T-helper 2 cell treated with Interferon-gamma antibody and Interleukin-4, amounts not matched to agents 5 μg/mL and 100 μg/mL, for 36 hours (primary cell): ENCODE measurements at regions not wholly inside any gene's neighbourhood (a gene's known extent, or its start where the extent isn't known, plus 50 kb on each side); places are given as distances from the start of the nearest gene placed in this dataset.
"Not testable (repeated sequence)": the region's sequence is repeated elsewhere in the genome, so short reads cannot be mapped to it uniquely, and the experiment has no call there.

Experiments used
- DNase-seq: peaks from one replicate; pipeline ENCODE4 v3.0.0; 2021; ENCODE audit warnings: low spot score
- H3K27ac Mint-ChIP-seq: one replicate; pipeline ENCODE4 v1.8.0; 2021; ENCODE audit warnings: mild to moderate bottlenecking, mixed read lengths
- H3K27me3 Mint-ChIP-seq: one replicate; pipeline ENCODE4 v1.8.0; 2021; ENCODE audit warnings: low read depth, mixed read lengths
- H3K36me3 Mint-ChIP-seq: one replicate; pipeline ENCODE4 v1.8.0; 2021; ENCODE audit warnings: low read depth, mixed read lengths
- H3K4me1 Mint-ChIP-seq: one replicate; pipeline ENCODE4 v1.8.0; 2021; ENCODE audit warnings: low read depth, mixed read lengths
- H3K4me3 Mint-ChIP-seq: one replicate; pipeline ENCODE4 v1.8.0; 2022; ENCODE audit warnings: mild to moderate bottlenecking, moderate library complexity, mixed read lengths
- H3K9me3 Mint-ChIP-seq: one replicate; pipeline ENCODE4 v1.8.0; 2021; ENCODE audit warnings: mixed read lengths

GRCh38 chr13:73171926-73172325, 113.1 kb downstream of the KLF5 start:
- H3K4me1 Mint-ChIP-seq, result no peaks in the 10 kb centered on the region
- H3K27ac Mint-ChIP-seq, result no peak overlapping the region
- DNase-seq, result no peak
- H3K4me3 Mint-ChIP-seq, result no peak overlapping the region
- no peaks in the 10 kb centered on the region for H3K9me3 Mint-ChIP-seq
- H3K36me3 Mint-ChIP-seq, result no peaks in the 10 kb centered on the region
- peaks cover 3% of the 10 kb centered on the region for H3K27me3 Mint-ChIP-seq

- no peak for DNase-seq
- H3K27ac Mint-ChIP-seq, result no peak overlapping the region
- H3K27me3 Mint-ChIP-seq, result peaks cover 3% of the 10 kb centered on the region
- no peaks in the 10 kb centered on the region for H3K4me1 Mint-ChIP-seq
- H3K9me3 Mint-ChIP-seq, result no peaks in the 10 kb centered on the region
- H3K36me3 Mint-ChIP-seq, result no peaks in the 10 kb centered on the region
- H3K4me3 Mint-ChIP-seq, result no peak overlapping the region
Observed at GRCh38 chr13:73171271-73171682, 112.5 kb downstream of the KLF5 start.

GRCh38 chr13:73169971-73170370, 111.2 kb downstream of the KLF5 start:
- Mint-ChIP-seq H3K27ac (no peak overlapping the region), H3K4me3 (no peak overlapping the region), H3K9me3 (no peaks in the 10 kb centered on the region), H3K27me3 (peaks cover 3% of the 10 kb centered on the region), H3K4me1 (no peaks in the 10 kb centered on the region), H3K36me3 (no peaks in the 10 kb centered on the region)
- no peak for DNase-seq

GRCh38 chr13:73168953-73169401, 110.2 kb downstream of the KLF5 start:
- no peaks in the 10 kb centered on the region for H3K36me3 Mint-ChIP-seq
- H3K27me3 Mint-ChIP-seq, result no peaks in the 10 kb centered on the region
- DNase-seq, result no peak
- H3K4me1 Mint-ChIP-seq, result no peaks in the 10 kb centered on the region
- H3K9me3 Mint-ChIP-seq, result no peaks in the 10 kb centered on the region
- H3K27ac Mint-ChIP-seq, result no peak overlapping the region
- no peak overlapping the region for H3K4me3 Mint-ChIP-seq

- H3K9me3 Mint-ChIP-seq, result no peaks in the 10 kb centered on the region
- no peak overlapping the region for H3K27ac Mint-ChIP-seq
- no peaks in the 10 kb centered on the region for H3K27me3 Mint-ChIP-seq
- no peak for DNase-seq
- no peak overlapping the region for H3K4me3 Mint-ChIP-seq
- H3K4me1 Mint-ChIP-seq, result no peaks in the 10 kb centered on the region
- H3K36me3 Mint-ChIP-seq, result no peaks in the 10 kb centered on the region
Observed at GRCh38 chr13:73168226-73168952, 109.6 kb downstream of the KLF5 start.

GRCh38 chr13:73167028-73167820, 108.4 kb downstream of the KLF5 start:
- Mint-ChIP-seq H3K36me3 (no peaks in the 10 kb centered on the region), H3K4me1 (no peaks in the 10 kb centered on the region), H3K27ac (no peak overlapping the region), H3K27me3 (no peaks in the 10 kb centered on the region), H3K4me3 (no peak overlapping the region), H3K9me3 (no peaks in the 10 kb centered on the region)
- DNase-seq, result no peak

- Mint-ChIP-seq H3K27ac (no peak overlapping the region), H3K27me3 (no peaks in the 10 kb centered on the region), H3K4me3 (no peak overlapping the region)
Observed at GRCh38 chr13:73166204-73166603, 107.4 kb downstream of the KLF5 start.

GRCh38 chr13:73162912-73163911, 104.4 kb downstream of the KLF5 start:
- no peaks in the 10 kb centered on the region for H3K27me3 Mint-ChIP-seq
- no peaks in the 10 kb centered on the region for H3K36me3 Mint-ChIP-seq
- H3K27ac Mint-ChIP-seq, result no peak overlapping the region
- peaks cover 8% of the 10 kb centered on the region for H3K9me3 Mint-ChIP-seq
- no peak overlapping the region for H3K4me3 Mint-ChIP-seq
- no peaks in the 10 kb centered on the region for H3K4me1 Mint-ChIP-seq
- DNase-seq, result no peak

More at GRCh38 chr13:73166204-73166603, 107.4 kb downstream of the KLF5 start:
- H3K9me3 Mint-ChIP-seq, result no peaks in the 10 kb centered on the region
- H3K36me3 Mint-ChIP-seq, result no peaks in the 10 kb centered on the region
- no peaks in the 10 kb centered on the region for H3K4me1 Mint-ChIP-seq
- no peak for DNase-seq

- not testable (repeated sequence) for H3K27me3 Mint-ChIP-seq, H3K4me3 Mint-ChIP-seq, DNase-seq, H3K36me3 Mint-ChIP-seq, H3K27ac Mint-ChIP-seq, H3K9me3 Mint-ChIP-seq, H3K4me1 Mint-ChIP-seq
Observed at GRCh38 chr13:73160371-73161031, 101.7 kb downstream of the KLF5 start.

- Mint-ChIP-seq H3K27ac (no peak overlapping the region), H3K9me3 (peaks cover 8% of the 10 kb centered on the region), H3K27me3 (no peaks in the 10 kb centered on the region), H3K4me3 (no peak overlapping the region), H3K4me1 (no peaks in the 10 kb centered on the region), H3K36me3 (no peaks in the 10 kb centered on the region)
- DNase-seq, result no peak
Observed at GRCh38 chr13:73158851-73159250, 100.0 kb downstream of the KLF5 start.

- no peaks in the 10 kb centered on the region for H3K36me3 Mint-ChIP-seq
- no peak overlapping the region for H3K4me3 Mint-ChIP-seq
- H3K27me3 Mint-ChIP-seq, result no peaks in the 10 kb centered on the region
- no peak overlapping the region for H3K27ac Mint-ChIP-seq
- no peaks in the 10 kb centered on the region for H3K4me1 Mint-ChIP-seq
- peaks cover 8% of the 10 kb centered on the region for H3K9me3 Mint-ChIP-seq
- no peak for DNase-seq
Observed at GRCh38 chr13:73157031-73157430, 98.2 kb downstream of the KLF5 start.

- Mint-ChIP-seq H3K36me3 (no peaks in the 10 kb centered on the region), H3K27me3 (no peaks in the 10 kb centered on the region), H3K4me3 (no peak overlapping the region), H3K9me3 (no peaks in the 10 kb centered on the region), H3K27ac (no peak overlapping the region), H3K4me1 (peaks cover 2% of the 10 kb centered on the region)
- DNase-seq, result no peak
Observed at GRCh38 chr13:73146707-73147106, 87.9 kb downstream of the KLF5 start.

- Mint-ChIP-seq H3K36me3 (no peaks in the 10 kb centered on the region), H3K27ac (no peak overlapping the region), H3K9me3 (no peaks in the 10 kb centered on the region), H3K4me1 (peaks cover 2% of the 10 kb centered on the region), H3K27me3 (no peaks in the 10 kb centered on the region), H3K4me3 (no peak overlapping the region)
- DNase-seq, result no peak
Observed at GRCh38 chr13:73142071-73142470, 83.3 kb downstream of the KLF5 start.
